Mucosa of descending colon (tissue), 3 donors: ENCODE measurements at regions not wholly inside any gene's neighbourhood (a gene's known extent, or its start where the extent isn't known, plus 50 kb on each side); places are given as distances from the start of the nearest gene placed in this dataset.

Experiments used
- ATAC-seq: fragments of 200-7000 bp; cut with Tn5 transposase; one replicate; pipeline ENCODE4 v1.9.1; 2020; ENCODE audit warnings: mild to moderate bottlenecking, moderate library complexity
- DNase-seq, 3 donors: peaks; one replicate each; pipeline ENCODE4 v3.0.0-alpha.2; 2020
- H3K36me3 ChIP-seq: fragments of 200-600 bp; one replicate; pipeline ENCODE4 v1.8.0; 2021; ENCODE audit warnings: low read depth, mild to moderate bottlenecking
- H3K4me1 ChIP-seq: fragments of 200-600 bp; one replicate; pipeline ENCODE4 v1.8.0; 2021; ENCODE audit warnings: low read depth, mild to moderate bottlenecking
- H3K4me3 ChIP-seq: fragments of 200-600 bp; one replicate; pipeline ENCODE4 v1.8.0; 2021; ENCODE audit warnings: mild to moderate bottlenecking
- H3K9me3 ChIP-seq: fragments of 200-600 bp; one replicate; pipeline ENCODE4 v1.8.0; 2021; ENCODE audit warnings: mild to moderate bottlenecking
- CTCF ChIP-seq: fragments of 200-600 bp; IDR thresholded peaks from one replicate; pipeline ENCODE4 v1.8.0; 2022; ENCODE audit warnings: antibody characterized with exemption, mild to moderate bottlenecking
- intact Hi-C, 2 donors: fragments of 100-400 bp; cut with DNase I in 1 of 2; cut with micrococcal nuclease in 1 of 2; formaldehyde crosslinking; loops; one replicate each; pipeline versions ENCODE4 v1.11.0 to v1.11.1; 2022; cut with DNase I, micrococcal nuclease
- donor health status: DM: no; HTN: no; CAD: no; lungs with moderate emphysema.
- donor health status: DM: no; HTN: no; CAD: no.
- donor health status: DM: no; HTN: yes; CAD: no.

GRCh38 chr4:31949045-31949444 lies 1228.9 kb downstream of the PCDH7 start:
- no peak overlapping the region for H3K4me3 ChIP-seq
- no peaks in the 10 kb centered on the region for H3K9me3 ChIP-seq
- intact Hi-C loops: no loop called here
- H3K36me3 ChIP-seq: no peaks in the 10 kb centered on the region
- ATAC-seq: no peak
- no peak for DNase-seq
- TF ChIP-seq CTCF: no peak
- no peaks in the 10 kb centered on the region for H3K4me1 ChIP-seq

- no peak for TF ChIP-seq CTCF
- ATAC-seq: no peak
- Histone ChIP-seq H3K4me3 (no peak overlapping the region), H3K36me3 (no peaks in the 10 kb centered on the region), H3K4me1 (no peaks in the 10 kb centered on the region), H3K9me3 (no peaks in the 10 kb centered on the region)
- DNase-seq: no peak
- intact Hi-C loops: no loop called here
Measured at GRCh38 chr4:31955346-31955745, 1235.2 kb downstream of the PCDH7 start.

- DNase-seq: no peak
- TF ChIP-seq CTCF: no peak
Measured at GRCh38 chr4:31959972-31960371, 1239.8 kb downstream of the PCDH7 start.

GRCh38 chr4:31964685-31965084 lies 1244.5 kb downstream of the PCDH7 start:
- no peak for DNase-seq
- H3K9me3 ChIP-seq: no peaks in the 10 kb centered on the region
- H3K4me3 ChIP-seq: no peak overlapping the region
- ATAC-seq: no peak
- no peaks in the 10 kb centered on the region for H3K36me3 ChIP-seq
- TF ChIP-seq CTCF: no peak
- H3K4me1 ChIP-seq: no peaks in the 10 kb centered on the region
- intact Hi-C loops: no loop called here

More at GRCh38 chr4:31959972-31960371, 1239.8 kb downstream of the PCDH7 start:
- ATAC-seq: no peak
- H3K36me3 ChIP-seq: no peaks in the 10 kb centered on the region
- H3K4me3 ChIP-seq: no peak overlapping the region
- intact Hi-C loops: no loop called here
- no peaks in the 10 kb centered on the region for H3K9me3 ChIP-seq
- no peaks in the 10 kb centered on the region for H3K4me1 ChIP-seq

- no peaks in the 10 kb centered on the region for H3K36me3 ChIP-seq
- no peak for TF ChIP-seq CTCF
- no peak for DNase-seq
- no peak overlapping the region for H3K4me3 ChIP-seq
- ATAC-seq: no peak
- H3K4me1 ChIP-seq: no peaks in the 10 kb centered on the region
- intact Hi-C loops: no loop called here
- H3K9me3 ChIP-seq: no peaks in the 10 kb centered on the region
Measured at GRCh38 chr4:31968842-31969241, 1248.7 kb downstream of the PCDH7 start.

GRCh38 chr4:31974490-31975002 lies 1254.4 kb downstream of the PCDH7 start:
- Histone ChIP-seq H3K9me3 (no peaks in the 10 kb centered on the region), H3K4me1 (no peaks in the 10 kb centered on the region), H3K36me3 (no peaks in the 10 kb centered on the region), H3K4me3 (no peak overlapping the region)
- ATAC-seq (no peak), DNase-seq (no peak)
- no peak for TF ChIP-seq CTCF
- intact Hi-C loops: no loop called here
